HEK293 (cell line): ENCODE measurements at regions not wholly inside any gene's neighbourhood (a gene's known extent, or its start where the extent isn't known, plus 50 kb on each side); places are given as distances from the start of the nearest gene placed in this dataset.

Experiments used
- CTCF ChIA-PET: fragments of 350-600 bp; formaldehyde crosslinking; extraction: SDS; loops from one replicate; lab custom pipeline; 2021; ENCODE audit warnings: antibody characterized with exemption; lab: Yijun Ruan, JAX
- POLR2A ChIA-PET: fragments of 300-600 bp; formaldehyde crosslinking; extraction: SDS; loops from one replicate; lab custom pipeline; 2020; ENCODE audit warnings: antibody characterized with exemption, inconsistent platforms; lab: Yijun Ruan, JAX
- H3K27ac ChIP-seq: fragments of 200-500 bp; sonication (Bioruptor generic); 2 replicates; pipeline ENCODE4 v1.5.1; 2014; ENCODE audit warnings: low read depth, low read length, control low read depth, inconsistent platforms; ENCODE audit errors: extremely low read depth
- H3K36me3 ChIP-seq, 2 experiments: fragments of 200-500 bp in 1 of 2; sonication (Bioruptor generic) in 1 of 2; 1 replicate in 1 of 2; 2 replicates in 1 of 2; pipeline ENCODE4 v1.5.1; 2014 to 2017; ENCODE audit warnings: inconsistent platforms in 2 of 2, low read length in 2 of 2; ENCODE audit not compliant: control insufficient read depth in 2 of 2, insufficient read depth in 1 of 2
- H3K4me1 ChIP-seq: fragments of 200-500 bp; sonication (Bioruptor generic); 2 replicates; pipeline ENCODE4 v1.5.1; 2014; ENCODE audit warnings: mild to moderate bottlenecking, low read length, inconsistent platforms; ENCODE audit not compliant: control insufficient read depth, insufficient read depth
- H3K4me3 ChIP-seq: 2 replicates; pipeline ENCODE4 v1.5.1; 2011; ENCODE audit warnings: low read depth, mild to moderate bottlenecking, control low read depth, low read length, moderate library complexity
- H3K9me3 ChIP-seq: fragments of 200-500 bp; sonication (Bioruptor generic); 2 replicates; pipeline ENCODE4 v1.5.1; 2014; ENCODE audit warnings: low read depth, low read length, inconsistent platforms; ENCODE audit not compliant: control insufficient read depth, insufficient read depth
- GFI1B ChIP-seq: fragments of 450-650 bp; formaldehyde crosslinking; IDR thresholded peaks from 2 replicates; pipeline ENCODE4 v1.5.1; 2016; ENCODE audit warnings: missing biosample characterization, missing genetic modification characterization
- KLF7 ChIP-seq: fragments of 450-650 bp; formaldehyde crosslinking; IDR thresholded peaks from 2 replicates; pipeline ENCODE4 v1.5.1; 2016; ENCODE audit warnings: missing biosample characterization, missing genetic modification characterization, borderline replicate concordance
- MYNN ChIP-seq: fragments of 450-650 bp; formaldehyde crosslinking; IDR thresholded peaks from 2 replicates; pipeline ENCODE4 v1.5.1; 2016; ENCODE audit warnings: missing biosample characterization, missing genetic modification characterization, borderline replicate concordance
- OVOL3 ChIP-seq: fragments of 450-650 bp; formaldehyde crosslinking; IDR thresholded peaks from 2 replicates; pipeline ENCODE4 v1.5.1; 2016; ENCODE audit warnings: missing biosample characterization, missing genetic modification characterization
- REPIN1 ChIP-seq: fragments of 450-650 bp; formaldehyde crosslinking; IDR thresholded peaks from 2 replicates; pipeline ENCODE4 v1.5.1; 2017; ENCODE audit warnings: missing biosample characterization, missing genetic modification characterization, low read depth
- YY1 ChIP-seq: fragments of 450-650 bp; formaldehyde crosslinking; IDR thresholded peaks from 2 replicates; pipeline ENCODE4 v1.5.1; 2018; ENCODE audit warnings: missing biosample characterization, missing genetic modification characterization
- ZBTB21 ChIP-seq: fragments of 450-650 bp; formaldehyde crosslinking; IDR thresholded peaks from 2 replicates; pipeline ENCODE4 v1.5.1; 2017; ENCODE audit warnings: missing biosample characterization, missing genetic modification characterization
- ZNF155 ChIP-seq: fragments of 450-650 bp; formaldehyde crosslinking; IDR thresholded peaks from 2 replicates; pipeline ENCODE4 v1.5.1; 2016; ENCODE audit warnings: missing biosample characterization, missing genetic modification characterization
- ZNF18 ChIP-seq: fragments of 450-650 bp; formaldehyde crosslinking; IDR thresholded peaks from 2 replicates; pipeline ENCODE4 v1.5.1; 2016; ENCODE audit warnings: missing biosample characterization, missing genetic modification characterization
- ZNF26 ChIP-seq: fragments of 450-650 bp; formaldehyde crosslinking; IDR thresholded peaks from 2 replicates; pipeline ENCODE4 v1.5.1; 2016; ENCODE audit warnings: missing biosample characterization, missing genetic modification characterization
- ZNF280C ChIP-seq: fragments of 450-650 bp; formaldehyde crosslinking; IDR thresholded peaks from 2 replicates; pipeline ENCODE4 v1.5.1; 2016; ENCODE audit warnings: missing biosample characterization, missing genetic modification characterization
- ZNF311 ChIP-seq: fragments of 450-650 bp; formaldehyde crosslinking; IDR thresholded peaks from 2 replicates; pipeline ENCODE4 v1.5.1; 2017; ENCODE audit warnings: missing biosample characterization, missing genetic modification characterization, borderline replicate concordance
- ZNF341 ChIP-seq: fragments of 450-650 bp; formaldehyde crosslinking; IDR thresholded peaks from 2 replicates; pipeline ENCODE4; 2016; ENCODE audit warnings: low read depth, missing biosample characterization, missing genetic modification characterization
- ZNF394 ChIP-seq: fragments of 450-650 bp; formaldehyde crosslinking; IDR thresholded peaks from 2 replicates; pipeline ENCODE4 v1.5.1; 2016; ENCODE audit warnings: missing biosample characterization, missing genetic modification characterization, mild to moderate bottlenecking, moderate library complexity, borderline replicate concordance
- ZNF449 ChIP-seq: fragments of 450-650 bp; formaldehyde crosslinking; IDR thresholded peaks from 2 replicates; pipeline ENCODE4 v1.5.1; 2017; ENCODE audit warnings: missing biosample characterization, mild to moderate bottlenecking, missing genetic modification characterization, moderate library complexity
- ZNF529 ChIP-seq: fragments of 450-650 bp; formaldehyde crosslinking; IDR thresholded peaks from 2 replicates; pipeline ENCODE4 v1.5.1; 2017; ENCODE audit warnings: missing genetic modification characterization, missing biosample characterization; ENCODE audit not compliant: insufficient replicate concordance
- ZNF600 ChIP-seq: fragments of 450-650 bp; formaldehyde crosslinking; IDR thresholded peaks from 2 replicates; pipeline ENCODE4 v1.5.1; 2016; ENCODE audit warnings: missing biosample characterization, missing genetic modification characterization
- ZNF707 ChIP-seq: fragments of 450-650 bp; formaldehyde crosslinking; IDR thresholded peaks from 2 replicates; pipeline ENCODE4 v1.5.1; 2016; ENCODE audit warnings: missing biosample characterization, missing genetic modification characterization
- ZNF785 ChIP-seq: fragments of 450-650 bp; formaldehyde crosslinking; IDR thresholded peaks from 2 replicates; pipeline ENCODE4 v1.5.1; 2016; ENCODE audit warnings: missing biosample characterization, missing genetic modification characterization
- ZNF830 ChIP-seq: fragments of 450-650 bp; IDR thresholded peaks from 2 replicates; pipeline ENCODE4 v1.5.0; 2018; ENCODE audit warnings: missing biosample characterization, missing genetic modification characterization, low read depth, mild to moderate bottlenecking, moderate library complexity

GRCh38 chr5:30959238-30959637 lies 234.2 kb upstream of the CDH6 start (continued):
- TF ChIP-seq ZNF785 (no peak), ZNF600 (no peak), REPIN1 (tag by site-specific recombination) (no peak), ZNF155 (tag by site-specific recombination) (no peak), ZNF529 (tag by site-specific recombination) (no peak), ZNF394 (no peak), ZNF449 (tag by site-specific recombination) (no peak)

DNA sequence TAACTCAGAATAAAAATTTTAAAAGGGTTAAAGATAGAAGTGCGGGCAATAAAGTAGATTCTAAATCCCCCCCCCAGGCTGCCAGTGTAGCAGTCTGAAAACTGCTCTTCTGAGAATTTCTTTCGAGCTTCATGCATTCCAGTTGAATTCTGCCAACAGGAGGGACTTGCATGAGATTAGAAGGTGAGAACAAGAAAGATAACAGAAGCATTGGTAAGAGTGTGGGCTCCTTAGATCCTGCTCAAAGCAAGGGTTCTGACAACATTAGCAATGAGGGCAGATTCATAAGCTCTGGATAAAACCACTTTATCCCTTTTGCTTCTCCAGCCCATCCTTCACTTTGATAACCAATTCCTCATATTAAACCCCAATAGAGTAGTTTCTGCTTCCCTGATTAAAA lies 235.9 kb upstream of the CDH6 start:
- Histone ChIP-seq H3K36me3 (no peaks in the 10 kb centered on the region), H3K4me1 (no peaks in the 10 kb centered on the region), H3K4me3 (no peak overlapping the region), H3K27ac (no peak overlapping the region), H3K9me3 (no peaks in the 10 kb centered on the region)
- ChIA-PET POLR2A (no interaction called here), CTCF (no interaction called here)
- TF ChIP-seq OVOL3 (tag by site-specific recombination) = no peak
- no peak for TF ChIP-seq ZNF311 (tag by site-specific recombination)
- TF ChIP-seq ZNF26 (tag by site-specific recombination) = no peak
- no peak for TF ChIP-seq ZNF600
- TF ChIP-seq ZNF830 = no peak
- no peak for TF ChIP-seq ZNF280C (tag by site-specific recombination)
- no peak for TF ChIP-seq ZNF18 (tag by site-specific recombination)
- no peak for TF ChIP-seq YY1
- no peak for TF ChIP-seq ZBTB21 (tag by site-specific recombination)
- TF ChIP-seq KLF7 (tag by site-specific recombination) = no peak
- TF ChIP-seq ZNF341 (tag by site-specific recombination) = no peak
- TF ChIP-seq ZNF707 = no peak
- TF ChIP-seq MYNN = no peak
- no peak for TF ChIP-seq GFI1B
